Esophagus muscularis mucosa (tissue), 4 donors: ENCODE measurements at regions not wholly inside any gene's neighbourhood (a gene's known extent, or its start where the extent isn't known, plus 50 kb on each side); places are given as distances from the start of the nearest gene placed in this dataset.

ENCODE experiments used
- DNase-seq: peaks from one replicate; pipeline ENCODE4 v3.0.0-alpha.2; 2017; ENCODE audit errors: extremely low spot score
- H3K27ac ChIP-seq, 4 donors: fragments of 200-600 bp; sonication (generic); replicated peaks in 1 of 4; 1 replicate in 3 of 4; 2 replicates in 1 of 4; pipeline ENCODE4 v1.5.1; 2016 to 2019; ENCODE audit warnings: mild to moderate bottlenecking in 1 of 4
- H3K27me3 ChIP-seq, 4 donors: fragments of 200-600 bp; sonication (generic); one replicate each; pipeline versions ENCODE4 v1.5.1 to v1.6.0; 2016 to 2019
- H3K36me3 ChIP-seq, 4 donors: fragments of 200-600 bp; sonication (generic); one replicate each; pipeline ENCODE4 v1.5.1; 2016 to 2019
- H3K4me1 ChIP-seq, 4 donors: fragments of 200-600 bp; sonication (generic); one replicate each; pipeline ENCODE4 v1.5.1; 2016 to 2019
- H3K4me3 ChIP-seq, 4 donors: fragments of 200-600 bp; sonication (generic); 1 replicate in 2 of 4; 2 replicates in 2 of 4; pipeline ENCODE4 v1.5.1; 2016 to 2019; ENCODE audit warnings: mild to moderate bottlenecking in 4 of 4, moderate library complexity in 1 of 4
- H3K9me3 ChIP-seq, 4 donors: fragments of 200-600 bp; sonication (generic); 1 replicate in 3 of 4; 2 replicates in 1 of 4; pipeline ENCODE4 v1.5.1; 2016 to 2019
- CTCF ChIP-seq, 3 experiments: fragments of 200-600 bp in 2 of 3; fragments of 450-650 bp in 1 of 3; sonication (generic) in 2 of 3; IDR thresholded peaks; one replicate each; pipeline ENCODE4 v1.5.1; 2017 to 2019; ENCODE audit warnings: antibody characterized with exemption in 3 of 3, mild to moderate bottlenecking in 2 of 3, moderate library complexity in 1 of 3
- EP300 ChIP-seq: sonication (generic); formaldehyde crosslinking; IDR thresholded peaks from one replicate; pipeline ENCODE4 v1.6.1; 2017; ENCODE audit warnings: antibody characterized with exemption
- POLR2A ChIP-seq: fragments of 450-650 bp; IDR thresholded peaks from one replicate; pipeline ENCODE4 v1.6.1; 2017; ENCODE audit warnings: antibody characterized with exemption, moderate library complexity, mild to moderate bottlenecking, low read depth
- POLR2AphosphoS5 ChIP-seq, 2 donors: sonication (generic); formaldehyde crosslinking; IDR thresholded peaks; one replicate each; pipeline ENCODE4 v1.6.1; 2017; ENCODE audit warnings: antibody characterized with exemption in 2 of 2
- WGBS: methylation state at CpG from one replicate; pipeline ENCODE4 v1.1.5; 2018; 5-methylcytosine and 5-hydroxymethylcytosine counted together
- intact Hi-C: fragments of 100-400 bp; cut with DNase I; formaldehyde crosslinking; loops from one replicate; pipeline ENCODE4 v1.15.1; 2023

GRCh38 chr2:193980599-193980998 lies 1676.4 kb upstream of the SLC39A10 start:
- H3K9me3 ChIP-seq, result peaks cover 0 to 5% (median 0%) of the 10 kb centered on the region in 4 donors
- no peak for DNase-seq
- H3K27me3 ChIP-seq, result no peaks in the 10 kb centered on the region
- no peak for TF ChIP-seq EP300
- TF ChIP-seq POLR2AphosphoS5 (IDR thresholded peaks at IDR 0.05), result no peak
- TF ChIP-seq CTCF (IDR thresholded peaks at IDR 0.05), result no peak
- no peak for TF ChIP-seq POLR2A
- no peaks in the 10 kb centered on the region for H3K4me1 ChIP-seq
- H3K4me3 ChIP-seq, result no peak overlapping the region
- no peaks in the 10 kb centered on the region for H3K36me3 ChIP-seq
- 73% methylated on average over 4 of the region's 4 CpGs for WGBS
- intact Hi-C loops, result no loop called here
- no peak overlapping the region for H3K27ac ChIP-seq

GRCh38 chr2:193973781-193974180 lies 1683.2 kb upstream of the SLC39A10 start:
- 82% methylated on average over 6 of the region's 6 CpGs for WGBS

GRCh38 chr2:193966590-193966989 lies 1690.4 kb upstream of the SLC39A10 start:
- DNase-seq, result no peak
- H3K27ac ChIP-seq, result no peak overlapping the region
- TF ChIP-seq EP300 (no peak), CTCF (IDR thresholded peaks at IDR 0.05) (no peak), POLR2A (no peak), POLR2AphosphoS5 (IDR thresholded peaks at IDR 0.05) (no peak)
- H3K9me3 ChIP-seq, result no peaks in the 10 kb centered on the region
- no peaks in the 10 kb centered on the region for H3K4me1 ChIP-seq
- H3K27me3 ChIP-seq, result no peaks in the 10 kb centered on the region
- H3K4me3 ChIP-seq, result no peak overlapping the region
- H3K36me3 ChIP-seq, result no peaks in the 10 kb centered on the region
- intact Hi-C loops, result no loop called here

More at GRCh38 chr2:193973781-193974180, 1683.2 kb upstream of the SLC39A10 start:
- peaks cover 0 to 5% (median 0%) of the 10 kb centered on the region in 4 donors for H3K9me3 ChIP-seq
- H3K36me3 ChIP-seq, result no peaks in the 10 kb centered on the region
- no peak overlapping the region for H3K4me3 ChIP-seq
- H3K27ac ChIP-seq, result no peak overlapping the region
- no peaks in the 10 kb centered on the region for H3K4me1 ChIP-seq
- TF ChIP-seq POLR2A (no peak), EP300 (no peak), POLR2AphosphoS5 (IDR thresholded peaks at IDR 0.05) (no peak), CTCF (IDR thresholded peaks at IDR 0.05) (no peak)
- DNase-seq, result no peak
- intact Hi-C loops, result no loop called here
- no peaks in the 10 kb centered on the region for H3K27me3 ChIP-seq

GRCh38 chr2:193965263-193965662 lies 1691.8 kb upstream of the SLC39A10 start:
- Histone ChIP-seq H3K27me3 (no peaks in the 10 kb centered on the region), H3K9me3 (no peaks in the 10 kb centered on the region), H3K27ac (no peak overlapping the region), H3K4me1 (no peaks in the 10 kb centered on the region), H3K36me3 (no peaks in the 10 kb centered on the region), H3K4me3 (no peak overlapping the region)
- no peak for TF ChIP-seq EP300
- 83% methylated on average over 4 of the region's 4 CpGs for WGBS
- no peak for DNase-seq
- intact Hi-C loops, result no loop called here

GRCh38 chr2:193963472-193964119 lies 1693.4 kb upstream of the SLC39A10 start:
- H3K27ac ChIP-seq, result no peak overlapping the region
- no peaks in the 10 kb centered on the region for H3K9me3 ChIP-seq
- H3K4me3 ChIP-seq, result no peak overlapping the region
- intact Hi-C loops, result no loop called here
- no peaks in the 10 kb centered on the region for H3K27me3 ChIP-seq
- WGBS, result 68% methylated on average over 4 of the region's 4 CpGs
- H3K4me1 ChIP-seq, result no peaks in the 10 kb centered on the region
- no peak for TF ChIP-seq POLR2AphosphoS5 (IDR thresholded peaks at IDR 0.05)
- TF ChIP-seq CTCF (IDR thresholded peaks at IDR 0.05), result no peak
- no peak for TF ChIP-seq POLR2A
- no peak for TF ChIP-seq EP300
- no peak for DNase-seq
- H3K36me3 ChIP-seq, result no peaks in the 10 kb centered on the region
